ENCODE measurements at regions not wholly inside any gene's neighbourhood (a gene's known extent, or its start where the extent isn't known, plus 50 kb on each side); places are given as distances from the start of the nearest gene placed in this dataset.

- no peak for TF ChIP-seq CSRNP3 (CRISPR knock-in tag; IDR thresholded peaks at IDR 0.05)
- TF ChIP-seq RARB (CRISPR knock-in tag; IDR thresholded peaks at IDR 0.05), result no peak
- no peak for TF ChIP-seq ZFP3 (CRISPR knock-in tag; IDR thresholded peaks at IDR 0.05)
- TF ChIP-seq SNAI2 (CRISPR knock-in tag; IDR thresholded peaks at IDR 0.05), result no peak
- no peak for TF ChIP-seq TCF4 (CRISPR knock-in tag; IDR thresholded peaks at IDR 0.05; ENCODE audit: borderline replicate concordance)
- TF ChIP-seq ARNTL (CRISPR knock-in tag; IDR thresholded peaks at IDR 0.05; ENCODE audit: borderline replicate concordance, low read depth), result no peak
- no peak for TF ChIP-seq BACH2 (CRISPR knock-in tag; IDR thresholded peaks at IDR 0.05; ENCODE audit: borderline replicate concordance)
- no peak for TF ChIP-seq PPARA (CRISPR knock-in tag; IDR thresholded peaks at IDR 0.05; ENCODE audit: borderline replicate concordance)
- TF ChIP-seq ZNF70 (CRISPR knock-in tag; IDR thresholded peaks at IDR 0.05), result no peak
- no peak for TF ChIP-seq CREB5 (CRISPR knock-in tag; IDR thresholded peaks at IDR 0.05; ENCODE audit: low read depth)
- TF ChIP-seq ZFP30 (CRISPR knock-in tag; IDR thresholded peaks at IDR 0.05), result no peak
- TF ChIP-seq PATZ1 (CRISPR knock-in tag; IDR thresholded peaks at IDR 0.05; ENCODE audit: borderline replicate concordance), result no peak
- TF ChIP-seq ZNF8 (CRISPR knock-in tag; IDR thresholded peaks at IDR 0.05), result no peak
Measured at GRCh38 chr11:45455536-45455935, 169.4 kb upstream of the SYT13 start.
